ENCODE measurements at regions not wholly inside any gene's neighbourhood (a gene's known extent, or its start where the extent isn't known, plus 50 kb on each side); places are given as distances from the start of the nearest gene placed in this dataset.

DNA sequence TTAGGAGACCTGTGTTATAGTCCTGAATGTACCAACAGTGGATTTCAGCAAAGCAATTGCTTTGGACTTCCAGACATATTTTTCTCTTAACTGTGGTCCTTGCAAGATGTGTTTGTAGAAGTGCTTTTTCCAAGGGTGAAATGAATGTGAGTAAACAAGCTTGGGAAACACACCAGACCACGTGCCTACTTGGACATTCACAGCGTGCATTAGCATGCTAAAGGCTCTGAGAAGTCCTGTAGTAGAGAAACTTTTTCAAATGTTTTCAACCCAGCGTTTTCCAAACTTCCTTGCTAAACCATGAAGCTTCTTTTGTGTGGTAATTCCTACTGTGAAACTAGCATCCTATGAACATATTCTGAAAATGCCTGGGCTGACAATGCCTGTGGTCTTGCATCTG, 91.2 kb upstream of the DBX1 start:
- no peak for ATAC-seq
- WGBS, 2 donors, result 73 to 84% methylated on average over 3 of the region's 3 CpGs
- Histone ChIP-seq H3K9me3 (no peaks in the 10 kb centered on the region), H3K4me1 (peaks cover 0 to 7% (median 0%) of the 10 kb centered on the region in 9 donors), H3K27ac (no peak overlapping the region), H3K27me3 (peaks cover 0 to 32% (median 9%) of the 10 kb centered on the region in 7 donors), H3K4me3 (no peak overlapping the region), H3K36me3 (no peaks in the 10 kb centered on the region)
- DNase-seq, result no peak
- intact Hi-C loops (cut with DNase I), result no loop called here
- TF ChIP-seq, protein P1, sequence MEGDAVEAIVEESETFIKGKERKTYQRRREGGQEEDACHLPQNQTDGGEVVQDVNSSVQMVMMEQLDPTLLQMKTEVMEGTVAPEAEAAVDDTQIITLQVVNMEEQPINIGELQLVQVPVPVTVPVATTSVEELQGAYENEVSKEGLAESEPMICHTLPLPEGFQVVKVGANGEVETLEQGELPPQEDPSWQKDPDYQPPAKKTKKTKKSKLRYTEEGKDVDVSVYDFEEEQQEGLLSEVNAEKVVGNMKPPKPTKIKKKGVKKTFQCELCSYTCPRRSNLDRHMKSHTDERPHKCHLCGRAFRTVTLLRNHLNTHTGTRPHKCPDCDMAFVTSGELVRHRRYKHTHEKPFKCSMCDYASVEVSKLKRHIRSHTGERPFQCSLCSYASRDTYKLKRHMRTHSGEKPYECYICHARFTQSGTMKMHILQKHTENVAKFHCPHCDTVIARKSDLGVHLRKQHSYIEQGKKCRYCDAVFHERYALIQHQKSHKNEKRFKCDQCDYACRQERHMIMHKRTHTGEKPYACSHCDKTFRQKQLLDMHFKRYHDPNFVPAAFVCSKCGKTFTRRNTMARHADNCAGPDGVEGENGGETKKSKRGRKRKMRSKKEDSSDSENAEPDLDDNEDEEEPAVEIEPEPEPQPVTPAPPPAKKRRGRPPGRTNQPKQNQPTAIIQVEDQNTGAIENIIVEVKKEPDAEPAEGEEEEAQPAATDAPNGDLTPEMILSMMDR (IDR thresholded peaks at IDR 0.05), result no peak

DNA sequence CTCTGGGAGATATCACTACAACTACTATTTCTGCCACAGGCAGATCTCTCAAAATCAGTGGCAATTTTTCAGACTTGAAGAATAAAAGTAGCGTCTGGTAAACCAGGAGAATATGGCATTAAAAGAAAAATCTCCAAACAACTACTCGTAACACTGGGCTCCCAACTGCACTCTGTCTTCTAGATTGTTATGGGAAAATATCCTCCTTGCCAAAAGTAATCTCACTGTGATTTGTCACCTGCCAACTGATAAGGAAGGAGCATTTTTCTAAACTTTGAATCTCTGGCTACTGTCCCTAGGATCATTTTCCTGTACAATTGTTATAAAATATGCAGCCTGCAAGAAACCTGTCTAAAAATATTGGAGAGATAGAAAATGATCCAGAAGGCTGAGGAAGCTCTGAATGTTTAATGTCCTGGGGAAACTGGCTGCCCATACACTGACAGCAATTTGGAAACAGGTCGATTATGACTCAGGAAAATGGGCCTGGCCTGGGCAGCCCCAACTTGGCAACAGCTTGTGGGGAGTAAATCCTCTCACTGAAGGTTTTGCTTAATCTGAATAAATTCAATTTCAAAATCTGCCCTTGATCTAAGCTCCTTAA, 90.5 kb upstream of the DBX1 start:
- Histone ChIP-seq H3K9me3 (no peaks in the 10 kb centered on the region), H3K27ac (no peak overlapping the region), H3K36me3 (no peaks in the 10 kb centered on the region), H3K4me3 (no peak overlapping the region), H3K4me1 (peaks cover 0 to 7% (median 0%) of the 10 kb centered on the region in 9 donors), H3K27me3 (peaks cover 0 to 33% (median 13%) of the 10 kb centered on the region in 7 donors)
- intact Hi-C loops (cut with DNase I), result no loop called here
- TF ChIP-seq, protein P1 (IDR thresholded peaks at IDR 0.05), result no peak
- 37 to 66% methylated on average over 3 of the region's 3 CpGs for WGBS, 2 donors
- DNase-seq (no peak), ATAC-seq (no peak)

DNA sequence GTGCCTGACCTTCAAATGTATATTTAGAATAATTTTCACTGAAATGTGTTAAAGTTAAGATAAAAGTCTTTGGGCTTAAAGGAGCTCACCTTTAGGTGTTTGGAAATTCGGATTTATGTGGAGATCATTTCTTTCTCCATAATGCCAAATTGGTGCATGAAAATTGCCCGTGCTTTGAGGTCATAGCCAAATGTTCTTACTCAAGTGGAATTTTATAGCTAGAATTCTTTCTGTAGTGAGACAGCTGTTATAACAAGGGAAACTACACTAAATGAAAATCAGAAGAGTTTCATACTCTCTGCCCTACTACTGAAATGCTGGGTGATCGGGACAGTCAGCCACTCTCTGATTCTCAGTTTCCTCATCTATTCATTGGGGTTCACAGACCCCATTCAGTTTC, 89.5 kb upstream of the DBX1 start:
- TF ChIP-seq, protein P1 (IDR thresholded peaks at IDR 0.05), result no peak
- Histone ChIP-seq H3K27me3 (peaks cover 0 to 35% (median 13%) of the 10 kb centered on the region in 7 donors), H3K4me3 (no peak overlapping the region), H3K9me3 (no peaks in the 10 kb centered on the region), H3K27ac (no peak overlapping the region), H3K4me1 (peaks cover 0 to 7% (median 0%) of the 10 kb centered on the region in 9 donors), H3K36me3 (no peaks in the 10 kb centered on the region)
- DNase-seq, result no peak
- ATAC-seq, result no peak
- WGBS, 2 donors, result 83 to 84% methylated on average over 3 of the region's 3 CpGs
- intact Hi-C loops (cut with DNase I), result no loop called here

DNA sequence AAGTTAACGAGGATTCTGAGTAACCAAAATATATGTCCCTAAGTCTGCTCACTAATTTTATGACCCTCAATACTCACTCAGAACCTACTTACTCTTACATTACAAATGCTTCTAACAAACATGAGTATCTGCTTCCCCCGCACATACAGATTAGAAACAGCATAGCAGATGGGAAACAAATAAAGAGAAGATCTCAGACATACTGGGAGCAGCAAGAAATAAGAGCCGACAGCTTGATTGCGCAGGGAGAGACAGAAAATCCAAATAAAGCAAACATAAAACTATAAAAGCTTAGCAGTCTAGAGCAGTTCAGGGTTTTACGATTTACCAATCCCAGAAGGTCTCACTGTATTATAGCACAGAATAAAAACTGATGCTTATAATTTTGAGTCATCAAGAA, 89.1 kb upstream of the DBX1 start:
- Histone ChIP-seq H3K9me3 (no peaks in the 10 kb centered on the region), H3K27me3 (peaks cover 0 to 35% (median 13%) of the 10 kb centered on the region in 7 donors), H3K36me3 (no peaks in the 10 kb centered on the region), H3K27ac (no peak overlapping the region), H3K4me3 (no peak overlapping the region), H3K4me1 (peaks cover 0 to 7% (median 0%) of the 10 kb centered on the region in 9 donors)
- TF ChIP-seq, protein P1 (IDR thresholded peaks at IDR 0.05), result no peak
- intact Hi-C loops (cut with DNase I), result no loop called here
- WGBS, 2 donors, result 80 to 87% methylated on average over 5 of the region's 5 CpGs
- DNase-seq, result no peak
- no peak for ATAC-seq
